Eye (tissue), 1 donor: ENCODE measurements at regions not wholly inside any gene's neighbourhood (a gene's known extent, or its start where the extent isn't known, plus 50 kb on each side); places are given as distances from the start of the nearest gene placed in this dataset.
"Not testable (repeated sequence)": the region's sequence is repeated elsewhere in the genome, so short reads cannot be mapped to it uniquely, and the experiment has no call there.

Source experiments
- DNase-seq: peaks from one replicate; pipeline ENCODE4 v3.0.0-alpha.2; 2015

- no peak for DNase-seq
Measured at GRCh38 chr15:79608066-79608864, 176.1 kb downstream of the MINAR1 start.

GRCh38 chr15:79609506-79609905 is 177.4 kb downstream of the MINAR1 start:
- no peak for DNase-seq

GRCh38 chr15:79610021-79610420 is 177.9 kb downstream of the MINAR1 start:
- DNase-seq = no peak

- DNase-seq = no peak
Measured at GRCh38 chr15:79615754-79616153, 183.6 kb downstream of the MINAR1 start.

GRCh38 chr15:79617071-79617470 is 184.9 kb downstream of the MINAR1 start:
- no peak for DNase-seq

GRCh38 chr15:79620112-79620857 is 188.1 kb downstream of the MINAR1 start:
- DNase-seq = peak; percentile 5

GRCh38 chr15:79621805-79622204 is 189.7 kb downstream of the MINAR1 start:
- DNase-seq = not testable (repeated sequence)

GRCh38 chr15:79623488-79623887 is 191.4 kb downstream of the MINAR1 start:
- DNase-seq = no peak

- DNase-seq = no peak
Measured at GRCh38 chr15:79629687-79630086, 197.6 kb downstream of the MINAR1 start.

- DNase-seq = no peak
Measured at GRCh38 chr15:79632457-79632856, 200.3 kb downstream of the MINAR1 start.

GRCh38 chr15:79635149-79635771 is 203.1 kb downstream of the MINAR1 start:
- no peak for DNase-seq

GRCh38 chr15:79635897-79636561 is 203.9 kb downstream of the MINAR1 start:
- peak; percentile 21 for DNase-seq

GRCh38 chr15:79640206-79640605 is 208.1 kb downstream of the MINAR1 start:
- no peak for DNase-seq

GRCh38 chr15:79641841-79642240 is 209.7 kb downstream of the MINAR1 start:
- DNase-seq = no peak

- no peak for DNase-seq
Measured at GRCh38 chr15:79643393-79643792, 211.3 kb downstream of the MINAR1 start.

GRCh38 chr15:79644091-79644490 is 212.0 kb downstream of the MINAR1 start:
- no peak for DNase-seq

GRCh38 chr15:79652972-79653371 is 220.8 kb downstream of the MINAR1 start:
- not testable (repeated sequence) for DNase-seq

GRCh38 chr15:79653533-79653932 is 221.4 kb downstream of the MINAR1 start:
- no peak for DNase-seq

- no peak for DNase-seq
Measured at GRCh38 chr15:79656151-79657000, 224.2 kb downstream of the MINAR1 start.

- DNase-seq = no peak
Measured at GRCh38 chr15:79657722-79658121, 225.6 kb downstream of the MINAR1 start.

GRCh38 chr15:79659691-79660090 is 227.6 kb downstream of the MINAR1 start:
- DNase-seq = peak; percentile 79

GRCh38 chr15:79661411-79661810 is 229.3 kb downstream of the MINAR1 start:
- DNase-seq = no peak
